ENCODE measurements at regions not wholly inside any gene's neighbourhood (a gene's known extent, or its start where the extent isn't known, plus 50 kb on each side); places are given as distances from the start of the nearest gene placed in this dataset.
A peak's percentile ranks its signal among the peaks of the same experiment; 100 is the strongest.

DNA sequence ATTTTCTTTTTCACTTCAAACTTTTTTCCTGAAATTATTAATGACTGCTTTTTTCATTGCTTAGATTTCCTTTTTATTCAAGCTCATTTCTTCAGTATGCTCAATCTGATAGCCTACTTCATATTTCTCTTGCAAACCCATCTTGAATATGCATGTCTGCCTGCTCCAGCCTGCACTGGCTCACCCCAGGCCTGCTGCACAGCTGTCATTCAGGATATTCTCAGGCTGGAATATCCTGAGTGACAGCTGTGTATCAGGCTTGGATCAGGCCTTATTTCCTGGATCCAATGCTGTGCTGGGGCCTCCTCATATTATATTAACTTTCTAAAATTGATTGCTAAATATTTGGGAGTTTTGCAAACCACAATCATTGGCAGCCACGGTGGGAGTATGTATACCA, 120.2 kb upstream of the TNS3 start (continued):
- TF ChIP-seq RNF2 (conservative IDR thresholded peaks at IDR 0.05; ENCODE audit: low read depth) = no peak

DNA sequence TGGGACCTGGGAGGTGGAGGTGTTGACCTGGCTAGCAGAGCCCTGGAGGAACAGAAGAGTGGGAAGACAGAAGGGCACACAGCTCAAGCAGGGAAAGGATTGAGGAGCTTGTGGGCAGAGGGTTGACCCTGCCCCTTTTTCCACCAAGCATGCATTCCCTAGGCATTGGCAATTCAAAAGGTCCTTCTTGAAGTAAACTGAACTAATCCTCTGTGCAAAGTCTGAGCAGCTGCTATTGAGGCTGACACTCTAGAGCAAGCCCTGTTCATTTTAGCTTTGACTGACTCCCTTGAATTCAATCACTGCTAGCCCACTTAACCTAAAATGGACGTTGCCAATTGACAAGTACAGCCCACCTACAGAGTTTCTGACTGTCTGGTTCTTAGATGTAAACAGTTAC, 116.5 kb upstream of the TNS3 start:
- 5% methylated on average over 1 of the region's 1 CpG for WGBS (ENCODE audit: low lambda C conversion rate)
- H4K20me1 ChIP-seq (ENCODE audit: insufficient read depth, low read length) = no peaks in the 10 kb centered on the region
- in situ Hi-C loops (cut with HindIII; ENCODE audit: extremely low pct_ligation_motif_present, low pct_unique_long_range_greater_than_20kb) = no loop called here
- TF ChIP-seq KLF11 (CRISPR knock-in tag; IDR thresholded peaks at IDR 0.05) (no peak), ZNF768 (CRISPR knock-in tag; IDR thresholded peaks at IDR 0.05) (0 out of 2 replicates have a peak, but pooled peaks have one; percentile 17)
- H3K36me3 ChIP-seq (replicated peaks in 1 of 2; ENCODE audit: control insufficient read depth in 1 of 2, insufficient read depth in 2 of 2, low read length in 2 of 2) = no peaks in the 10 kb centered on the region
- DNase-seq (ENCODE audit: low spot score) (no peak), FAIRE-seq (no peak), ATAC-seq (peak; percentile 33; the same call in 1 of the 3 replicates)
- H3K4me2 ChIP-seq (ENCODE audit: low read depth, low read length) = no peak overlapping the region
- ChIA-PET POLR2A (no interaction called here), CTCF (ENCODE audit: low intra/inter-chr PET ratio, low total read pairs) (no interaction called here)
- H3K27me3 ChIP-seq (ENCODE audit: control insufficient read depth in 1 of 2, insufficient read depth in 2 of 2, low read length in 2 of 2) = no peaks in the 10 kb centered on the region
- H3K27ac ChIP-seq (ENCODE audit: extremely low read length, insufficient read depth, low read length) = no peak overlapping the region
- no peak overlapping the region for H3K9ac ChIP-seq (ENCODE audit: insufficient read depth, low read depth, low read length)
- no peak overlapping the region for H3K4me3 ChIP-seq (replicated peaks in 1 of 3; ENCODE audit: insufficient read depth in 1 of 3, low read depth in 2 of 3, low read length in 3 of 3)
- H3K9me3 ChIP-seq (ENCODE audit: low read length) = no peaks in the 10 kb centered on the region
- H3K79me2 ChIP-seq (ENCODE audit: insufficient read depth, low read length) = no peaks in the 10 kb centered on the region
- intact Hi-C loops (cut with micrococcal nuclease; ENCODE audit: unreplicated experiment) = no loop called here
- H2AFZ ChIP-seq (ENCODE audit: low read length) = peak overlapping the region; percentile 74
- peaks cover 17% of the 10 kb centered on the region; the same call in 1 of the 2 replicates for H3K4me1 ChIP-seq (ENCODE audit: insufficient read depth, low read length)
- no TSS peak for BruUV-seq (replicated peaks)

DNA sequence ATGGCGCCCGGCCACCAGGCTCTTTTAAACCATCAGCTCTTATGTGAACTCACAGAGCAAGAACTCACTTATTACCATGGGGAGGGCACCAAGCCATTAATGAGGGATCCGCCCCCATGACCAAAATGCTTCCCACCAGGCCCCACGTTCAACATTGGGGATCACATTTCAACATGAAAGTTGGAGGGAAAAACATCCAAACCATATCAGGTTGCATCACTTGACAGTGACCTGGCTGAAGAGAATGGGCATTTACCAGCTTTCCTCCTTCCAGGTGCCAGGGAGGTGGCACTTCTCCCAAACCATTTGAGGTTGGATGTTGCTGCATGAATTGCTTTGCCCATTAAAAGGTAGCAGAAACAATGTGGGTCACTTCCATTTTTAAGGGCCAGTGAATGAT, 115.6 kb upstream of the TNS3 start:
- no peak for DNase-seq (ENCODE audit: low spot score)
- H3K79me2 ChIP-seq (ENCODE audit: insufficient read depth, low read length) = no peaks in the 10 kb centered on the region
- BruUV-seq (replicated peaks) = no TSS peak
- H2AFZ ChIP-seq (ENCODE audit: low read length) = no peak overlapping the region
- no peaks in the 10 kb centered on the region for H3K27me3 ChIP-seq (ENCODE audit: control insufficient read depth in 1 of 2, insufficient read depth in 2 of 2, low read length in 2 of 2)
- H4K20me1 ChIP-seq (ENCODE audit: insufficient read depth, low read length) = no peaks in the 10 kb centered on the region
- H3K4me2 ChIP-seq (ENCODE audit: low read depth, low read length) = no peak overlapping the region
- TF ChIP-seq ZIK1 (CRISPR knock-in tag; IDR thresholded peaks at IDR 0.05; ENCODE audit: borderline replicate concordance, low read depth) = no peak
- no peak for TF ChIP-seq TOE1 (CRISPR knock-in tag; IDR thresholded peaks at IDR 0.05)
- TF ChIP-seq, protein P1, sequence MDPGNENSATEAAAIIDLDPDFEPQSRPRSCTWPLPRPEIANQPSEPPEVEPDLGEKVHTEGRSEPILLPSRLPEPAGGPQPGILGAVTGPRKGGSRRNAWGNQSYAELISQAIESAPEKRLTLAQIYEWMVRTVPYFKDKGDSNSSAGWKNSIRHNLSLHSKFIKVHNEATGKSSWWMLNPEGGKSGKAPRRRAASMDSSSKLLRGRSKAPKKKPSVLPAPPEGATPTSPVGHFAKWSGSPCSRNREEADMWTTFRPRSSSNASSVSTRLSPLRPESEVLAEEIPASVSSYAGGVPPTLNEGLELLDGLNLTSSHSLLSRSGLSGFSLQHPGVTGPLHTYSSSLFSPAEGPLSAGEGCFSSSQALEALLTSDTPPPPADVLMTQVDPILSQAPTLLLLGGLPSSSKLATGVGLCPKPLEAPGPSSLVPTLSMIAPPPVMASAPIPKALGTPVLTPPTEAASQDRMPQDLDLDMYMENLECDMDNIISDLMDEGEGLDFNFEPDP (CRISPR knock-in tag; conservative IDR thresholded peaks at IDR 0.05) = 0 out of 2 replicates have a peak, but pooled peaks have one; percentile 35
- TF ChIP-seq DR1 (CRISPR knock-in tag; IDR thresholded peaks at IDR 0.05) = no peak
- ChIA-PET POLR2A (no interaction called here), CTCF (ENCODE audit: low intra/inter-chr PET ratio, low total read pairs) (no interaction called here)
- intact Hi-C loops (cut with micrococcal nuclease; ENCODE audit: unreplicated experiment) = no loop called here
- H3K4me3 ChIP-seq (replicated peaks in 1 of 3; ENCODE audit: insufficient read depth in 1 of 3, low read depth in 2 of 3, low read length in 3 of 3) = no peak overlapping the region
- H3K9ac ChIP-seq (ENCODE audit: insufficient read depth, low read depth, low read length) = no peak overlapping the region
- FAIRE-seq = no peak
- 65% methylated on average over 4 of the region's 4 CpGs for WGBS (ENCODE audit: low lambda C conversion rate)
- no peak overlapping the region for H3K27ac ChIP-seq (ENCODE audit: extremely low read length, insufficient read depth, low read length)
- no peak for ATAC-seq
- H3K9me3 ChIP-seq (ENCODE audit: low read length) = no peaks in the 10 kb centered on the region
- no peaks in the 10 kb centered on the region for H3K36me3 ChIP-seq (replicated peaks in 1 of 2; ENCODE audit: control insufficient read depth in 1 of 2, insufficient read depth in 2 of 2, low read length in 2 of 2)
- H3K4me1 ChIP-seq (ENCODE audit: insufficient read depth, low read length) = peaks cover 17% of the 10 kb centered on the region; the same call in 1 of the 2 replicates
- in situ Hi-C loops (cut with HindIII; ENCODE audit: extremely low pct_ligation_motif_present, low pct_unique_long_range_greater_than_20kb) = no loop called here

Data from HepG2 (cell line).